ENCODE measurements at regions not wholly inside any gene's neighbourhood (a gene's known extent, or its start where the extent isn't known, plus 50 kb on each side); places are given as distances from the start of the nearest gene placed in this dataset.

DNA sequence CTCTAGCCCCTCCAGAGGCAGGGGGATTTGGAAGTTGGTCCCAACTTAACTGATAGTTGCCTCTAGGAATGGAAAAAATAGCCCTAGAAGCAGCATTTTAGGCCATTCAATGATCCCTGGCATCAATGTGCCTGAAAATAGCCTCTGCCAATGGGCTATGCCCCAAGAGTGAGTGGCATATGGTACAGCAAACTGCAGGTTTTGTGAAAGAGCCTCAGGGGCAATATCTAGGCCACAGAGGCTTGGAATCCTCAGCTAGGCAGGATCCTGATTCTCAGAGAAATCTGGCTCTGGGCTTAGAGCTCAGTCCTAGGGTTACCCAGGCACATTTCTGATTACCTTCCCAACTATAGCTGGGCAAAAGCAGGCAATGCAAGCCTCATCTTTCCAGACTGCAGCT is 104.4 kb upstream of the MOCS1 start:
- Mint-ChIP-seq H3K36me3 (ENCODE audit: low read depth) (no peaks in the 10 kb centered on the region), H3K4me3 (no peak overlapping the region), H3K27ac (no peak overlapping the region), H3K4me1 (no peaks in the 10 kb centered on the region), H3K27me3 (no peaks in the 10 kb centered on the region)
- no peak for DNase-seq
- no peak for ATAC-seq
- H3K9me3 ChIP-seq (ENCODE audit: control insufficient read depth, low read length, poor library complexity, severe bottlenecking): no peaks in the 10 kb centered on the region

DNA sequence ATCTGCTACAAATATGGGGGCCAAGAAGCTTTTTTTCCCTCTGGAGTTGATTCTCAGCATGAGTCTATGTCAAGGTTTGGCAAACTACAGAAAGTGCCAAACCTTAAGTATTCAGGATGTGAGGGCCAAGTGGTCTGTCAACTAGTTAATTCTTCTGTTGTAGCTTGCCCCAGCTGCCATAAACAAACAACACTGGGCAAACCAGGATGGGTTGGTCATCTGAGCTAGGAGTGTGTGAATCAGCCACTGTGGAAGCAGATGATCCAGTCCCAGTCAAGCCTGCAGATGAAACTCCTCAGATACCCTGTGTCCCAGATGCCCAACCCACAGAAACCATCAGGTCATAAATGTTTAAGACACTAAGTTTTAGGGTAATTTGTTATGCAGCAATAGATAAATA is 103.0 kb upstream of the MOCS1 start:
- no peaks in the 10 kb centered on the region for H3K27me3 Mint-ChIP-seq
- no peaks in the 10 kb centered on the region for H3K4me1 Mint-ChIP-seq
- no peaks in the 10 kb centered on the region for H3K36me3 Mint-ChIP-seq (ENCODE audit: low read depth)
- H3K4me3 Mint-ChIP-seq: no peak overlapping the region
- no peak overlapping the region for H3K27ac Mint-ChIP-seq
- H3K9me3 ChIP-seq (ENCODE audit: control insufficient read depth, low read length, poor library complexity, severe bottlenecking): no peaks in the 10 kb centered on the region
- no peak for ATAC-seq
- no peak for DNase-seq

DNA sequence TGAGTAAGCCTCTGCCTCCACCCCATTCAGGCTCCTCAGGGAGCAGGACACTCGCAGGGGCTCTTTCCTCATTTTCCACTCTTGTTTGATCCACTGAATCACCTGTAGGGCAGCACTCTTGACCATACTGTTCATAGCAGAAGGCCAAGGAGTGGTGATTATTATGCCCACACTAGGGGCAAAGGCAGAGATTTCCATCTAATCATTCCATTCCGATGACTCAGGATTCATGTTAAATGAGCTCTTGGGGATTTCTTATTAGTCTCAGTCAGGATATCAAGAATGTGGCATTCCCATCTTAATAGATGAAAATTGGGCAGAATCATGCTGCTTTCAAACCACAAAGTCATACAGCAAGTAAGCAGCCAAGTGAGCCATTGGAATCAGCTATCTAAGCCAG is 101.9 kb upstream of the MOCS1 start:
- no peaks in the 10 kb centered on the region for H3K9me3 ChIP-seq (ENCODE audit: control insufficient read depth, low read length, poor library complexity, severe bottlenecking)
- no peak for DNase-seq
- Mint-ChIP-seq H3K27me3 (no peaks in the 10 kb centered on the region), H3K36me3 (ENCODE audit: low read depth) (no peaks in the 10 kb centered on the region), H3K4me3 (no peak overlapping the region), H3K4me1 (no peaks in the 10 kb centered on the region), H3K27ac (no peak overlapping the region)
- no peak for ATAC-seq

DNA sequence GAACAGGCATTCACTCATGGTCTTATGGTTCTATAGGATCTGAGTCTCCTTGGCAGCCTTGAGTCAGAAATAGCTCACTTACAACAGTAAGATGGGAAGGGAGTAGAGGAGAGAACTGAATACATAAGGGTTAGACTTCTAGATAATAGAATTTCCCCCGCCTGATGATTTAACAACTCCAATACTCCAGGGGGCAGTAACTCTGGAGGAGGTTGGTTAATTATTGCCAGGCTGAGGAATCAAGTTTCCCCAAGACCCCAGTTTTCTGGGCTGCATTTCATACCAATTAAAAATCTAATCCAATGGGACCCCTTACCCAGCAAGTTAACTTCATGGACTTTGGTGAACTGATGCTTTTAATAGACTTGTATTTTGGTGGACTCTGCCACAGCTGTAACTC is 94.2 kb upstream of the MOCS1 start:
- Mint-ChIP-seq H3K4me1 (no peaks in the 10 kb centered on the region), H3K4me3 (no peak overlapping the region), H3K36me3 (ENCODE audit: low read depth) (no peaks in the 10 kb centered on the region), H3K27me3 (peaks cover 8% of the 10 kb centered on the region), H3K27ac (no peak overlapping the region)
- ATAC-seq (no peak), DNase-seq (no peak)
- no peaks in the 10 kb centered on the region for H3K9me3 ChIP-seq (ENCODE audit: control insufficient read depth, low read length, poor library complexity, severe bottlenecking)

DNA sequence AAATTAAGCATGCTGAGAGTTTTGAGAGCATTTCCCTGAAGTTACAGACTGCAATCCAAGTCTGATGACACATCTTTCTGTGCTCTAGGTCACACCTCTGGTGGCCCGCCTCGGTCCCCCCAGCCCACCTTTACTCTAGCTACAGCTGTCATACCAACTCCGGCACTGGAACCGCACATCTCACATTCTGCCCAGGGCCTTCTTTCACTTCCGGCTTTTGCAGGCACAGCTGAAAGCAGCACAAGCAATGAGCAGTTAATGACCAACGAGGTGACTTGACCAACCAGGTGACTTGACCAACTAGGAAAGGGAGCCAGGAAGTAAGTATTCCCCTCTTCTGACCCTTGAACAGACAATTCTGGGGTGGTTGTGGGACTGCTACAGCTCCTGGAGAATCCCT is 88.6 kb upstream of the MOCS1 start:
- peaks cover 12% of the 10 kb centered on the region for H3K27me3 Mint-ChIP-seq

DNA sequence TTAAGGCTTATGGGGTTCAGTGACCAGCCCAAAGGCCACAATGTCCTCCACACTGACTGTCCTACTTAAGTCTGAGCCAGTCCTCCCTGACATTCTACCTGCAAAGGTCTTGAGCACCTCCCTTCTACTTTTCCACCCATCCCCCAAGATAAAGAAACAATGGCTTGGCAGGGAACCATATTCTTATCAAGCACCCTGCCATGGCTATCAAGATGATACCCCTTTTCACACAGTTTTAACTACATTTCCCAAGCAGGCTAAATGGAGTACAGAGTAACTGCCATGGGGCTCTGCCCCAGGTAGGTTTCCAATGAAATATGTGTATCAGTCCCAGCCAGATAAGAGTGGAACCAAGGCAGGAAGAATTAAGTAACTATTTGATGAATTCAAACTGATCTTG is 85.9 kb upstream of the MOCS1 start:
- Mint-ChIP-seq H3K27ac (no peak overlapping the region), H3K27me3 (peaks cover 12% of the 10 kb centered on the region), H3K4me3 (no peak overlapping the region), H3K36me3 (ENCODE audit: low read depth) (no peaks in the 10 kb centered on the region), H3K4me1 (no peaks in the 10 kb centered on the region)
- H3K9me3 ChIP-seq (ENCODE audit: control insufficient read depth, low read length, poor library complexity, severe bottlenecking): peaks cover 3% of the 10 kb centered on the region
- no peak for ATAC-seq
- no peak for DNase-seq

More for the DNA sequence above, 88.6 kb upstream of the MOCS1 start:
- ATAC-seq: no peak
- Mint-ChIP-seq H3K27ac (no peak overlapping the region), H3K36me3 (ENCODE audit: low read depth) (no peaks in the 10 kb centered on the region), H3K4me1 (no peaks in the 10 kb centered on the region), H3K4me3 (no peak overlapping the region)
- H3K9me3 ChIP-seq (ENCODE audit: control insufficient read depth, low read length, poor library complexity, severe bottlenecking): peaks cover 3% of the 10 kb centered on the region
- DNase-seq: no peak

DNA sequence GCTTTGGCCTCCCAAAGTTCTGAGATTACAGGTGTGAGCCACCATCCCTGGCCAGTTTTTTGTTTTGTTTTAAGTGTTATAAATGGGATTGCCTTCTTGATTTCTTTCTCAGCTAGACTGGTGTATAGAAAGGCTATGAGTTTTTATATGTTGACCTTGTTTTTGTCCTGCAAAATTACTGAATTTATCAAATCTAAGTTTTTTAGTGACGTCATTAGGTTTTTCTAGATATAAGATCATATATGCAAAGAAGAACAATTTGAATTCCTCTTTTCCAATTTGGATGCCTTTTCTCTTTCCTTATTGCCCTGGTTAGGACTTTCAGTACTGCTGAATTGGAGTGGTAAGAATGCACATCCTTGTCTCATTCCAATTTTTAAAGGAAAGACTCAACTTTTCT is 81.3 kb upstream of the MOCS1 start:
- Mint-ChIP-seq H3K27me3 (peaks cover 9% of the 10 kb centered on the region), H3K4me3 (no peak overlapping the region), H3K36me3 (ENCODE audit: low read depth) (no peaks in the 10 kb centered on the region), H3K27ac (no peak overlapping the region), H3K4me1 (no peaks in the 10 kb centered on the region)
- peaks cover 3% of the 10 kb centered on the region for H3K9me3 ChIP-seq (ENCODE audit: control insufficient read depth, low read length, poor library complexity, severe bottlenecking)
- DNase-seq (no peak), ATAC-seq (no peak)

DNA sequence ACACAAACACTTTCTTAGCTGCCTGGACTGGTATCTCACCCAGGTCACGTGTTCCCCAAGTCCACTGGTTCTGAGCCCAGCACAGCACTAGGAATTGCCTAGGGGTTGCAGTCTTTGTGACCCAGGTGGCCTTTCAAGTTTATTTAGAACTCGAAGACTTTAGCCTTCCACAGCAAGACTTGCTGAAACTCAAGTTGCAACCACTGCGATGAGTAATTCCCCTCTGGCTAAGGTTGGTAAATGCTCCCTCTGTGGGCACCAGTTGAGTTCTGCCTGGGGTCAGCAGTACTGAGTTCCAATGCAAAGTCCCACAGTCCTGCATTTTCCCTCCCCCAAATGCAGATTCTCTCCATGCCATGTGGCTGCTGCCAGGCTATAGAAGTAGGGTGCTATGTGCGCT is 77.6 kb upstream of the MOCS1 start:
- no peaks in the 10 kb centered on the region for H3K9me3 ChIP-seq (ENCODE audit: control insufficient read depth, low read length, poor library complexity, severe bottlenecking)
- no peaks in the 10 kb centered on the region for H3K4me1 Mint-ChIP-seq
- no peak overlapping the region for H3K4me3 Mint-ChIP-seq
- ATAC-seq (no peak), DNase-seq (no peak)
- no peaks in the 10 kb centered on the region for H3K36me3 Mint-ChIP-seq (ENCODE audit: low read depth)
- peaks cover 9% of the 10 kb centered on the region for H3K27me3 Mint-ChIP-seq
- no peak overlapping the region for H3K27ac Mint-ChIP-seq

DNA sequence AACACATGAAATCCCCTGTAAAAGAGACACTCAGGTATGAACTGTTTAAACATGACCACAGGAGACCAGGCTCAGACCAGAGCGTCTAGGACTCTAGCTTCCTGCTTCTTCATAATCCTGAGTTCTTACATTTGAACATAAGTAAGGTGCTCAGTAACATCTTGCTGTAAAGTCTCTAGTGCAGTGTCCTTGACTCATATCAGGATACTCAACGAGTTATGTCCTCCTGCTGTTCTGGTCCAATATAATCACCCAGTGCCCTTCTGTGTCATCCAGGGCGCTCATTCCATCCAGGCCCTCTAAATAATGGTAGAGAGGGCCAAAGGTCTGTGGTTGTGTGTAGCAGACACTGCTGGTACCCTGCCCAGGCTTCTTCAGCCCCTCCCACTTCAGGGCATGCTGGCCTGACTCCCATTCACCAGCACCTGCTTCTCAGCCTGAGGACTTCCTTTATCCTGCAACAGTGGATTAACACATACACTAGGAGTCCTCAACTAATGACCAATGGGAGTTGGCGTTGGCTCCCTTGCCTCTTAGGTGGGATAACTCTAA is 66.8 kb upstream of the MOCS1 start:
- ATAC-seq (no peak), DNase-seq (no peak)
- Mint-ChIP-seq H3K27ac (no peak overlapping the region), H3K4me3 (no peak overlapping the region), H3K4me1 (no peaks in the 10 kb centered on the region), H3K36me3 (ENCODE audit: low read depth) (no peaks in the 10 kb centered on the region), H3K27me3 (no peaks in the 10 kb centered on the region)
- no peaks in the 10 kb centered on the region for H3K9me3 ChIP-seq (ENCODE audit: control insufficient read depth, low read length, poor library complexity, severe bottlenecking)

DNA sequence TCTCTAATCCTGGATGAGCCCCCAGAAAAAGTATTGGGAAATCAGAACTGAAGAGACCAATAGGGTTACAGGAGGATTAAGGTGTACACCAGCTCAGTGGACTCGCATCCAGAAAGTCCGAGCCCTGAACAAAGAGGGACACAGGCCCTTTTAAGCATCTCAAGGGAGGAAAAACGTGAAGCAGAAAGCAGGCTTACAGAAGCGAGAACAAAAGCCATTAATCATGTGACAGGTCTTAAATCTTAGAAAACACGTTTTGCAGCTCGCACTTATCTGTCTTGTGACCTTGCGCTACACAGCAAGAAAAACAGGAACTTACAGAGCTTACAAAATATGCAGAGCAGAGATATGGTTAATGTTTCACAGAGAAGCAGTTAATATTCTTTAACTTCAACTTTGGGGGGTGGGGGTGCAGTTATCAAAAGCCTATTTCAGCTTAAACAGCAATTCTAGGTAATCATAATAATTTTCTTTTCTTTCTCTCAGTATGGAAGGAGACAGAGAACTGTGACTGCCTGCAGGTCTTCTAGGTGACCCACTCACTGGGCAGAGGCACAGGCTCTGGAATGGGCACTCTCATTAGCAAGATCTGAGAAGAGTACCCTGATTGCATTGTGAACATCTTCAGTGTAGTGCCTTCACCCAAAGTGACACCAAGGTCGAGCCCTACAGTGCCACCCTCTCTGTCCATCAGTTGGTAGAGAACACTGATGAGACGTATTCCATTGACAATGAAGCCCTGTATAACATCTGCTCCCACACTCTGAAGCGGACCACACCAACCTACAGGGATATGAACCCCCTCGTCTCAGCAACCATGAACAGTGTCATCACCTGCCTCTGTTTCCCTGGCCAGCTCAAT is 65.0 kb upstream of the MOCS1 start:
- no peaks in the 10 kb centered on the region for H3K36me3 Mint-ChIP-seq (ENCODE audit: low read depth)
- H3K27me3 Mint-ChIP-seq: no peaks in the 10 kb centered on the region
- no peak overlapping the region for H3K4me3 Mint-ChIP-seq
- H3K27ac Mint-ChIP-seq: no peak overlapping the region
- no peaks in the 10 kb centered on the region for H3K4me1 Mint-ChIP-seq
- no peaks in the 10 kb centered on the region for H3K9me3 ChIP-seq (ENCODE audit: control insufficient read depth, low read length, poor library complexity, severe bottlenecking)
- ATAC-seq (no peak), DNase-seq (no peak)

DNA sequence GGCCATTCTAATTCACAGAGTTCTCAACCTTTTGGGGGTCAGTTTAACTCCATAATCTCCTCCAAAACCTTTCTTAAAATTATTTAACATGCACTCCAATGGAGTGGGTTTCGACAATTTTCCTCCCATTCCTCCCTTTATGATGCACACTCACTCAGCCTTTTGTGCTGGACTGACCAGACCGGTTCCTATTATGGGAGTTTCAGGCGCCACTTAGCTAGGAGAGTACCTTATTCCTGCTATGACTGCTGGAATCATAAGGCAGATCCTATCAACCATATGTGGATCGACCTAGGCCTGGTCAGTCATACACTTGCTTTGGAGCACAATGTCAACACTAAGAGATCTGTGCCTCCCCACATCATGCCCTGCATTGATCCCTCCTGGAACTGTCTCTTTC is 63.9 kb upstream of the MOCS1 start:
- Mint-ChIP-seq H3K4me3 (no peak overlapping the region), H3K36me3 (ENCODE audit: low read depth) (no peaks in the 10 kb centered on the region), H3K27ac (no peak overlapping the region), H3K4me1 (no peaks in the 10 kb centered on the region), H3K27me3 (no peaks in the 10 kb centered on the region)
- no peak for ATAC-seq
- no peak for DNase-seq
- no peaks in the 10 kb centered on the region for H3K9me3 ChIP-seq (ENCODE audit: control insufficient read depth, low read length, poor library complexity, severe bottlenecking)

DNA sequence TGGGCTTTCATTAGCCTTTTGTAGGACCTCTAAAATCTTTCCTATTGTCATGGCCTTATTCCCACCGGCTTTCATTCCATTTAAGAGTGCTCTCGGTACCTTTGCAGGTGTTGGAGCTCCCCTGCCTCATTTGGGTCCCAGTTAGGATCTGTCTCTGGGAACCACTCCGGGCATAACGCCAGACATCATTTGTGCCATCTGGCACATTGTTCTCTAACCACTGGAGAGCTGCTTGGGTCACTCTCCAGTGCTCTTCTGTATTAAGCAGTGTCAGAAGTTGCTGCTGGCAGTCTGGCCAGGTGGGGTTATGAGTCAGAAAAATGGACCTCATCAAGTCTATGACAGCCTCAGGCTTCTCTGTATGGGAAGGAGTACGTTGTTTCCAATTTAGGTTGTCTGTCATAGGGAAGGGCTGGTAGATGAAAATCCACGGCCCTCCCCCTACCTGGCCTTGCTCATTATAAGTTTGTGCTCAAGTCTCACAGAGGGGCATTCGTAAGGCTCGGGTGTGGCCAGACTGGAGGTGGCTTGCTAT is 62.9 kb upstream of the MOCS1 start:
- DNase-seq (no peak), ATAC-seq (no peak)
- H3K9me3 ChIP-seq (ENCODE audit: control insufficient read depth, low read length, poor library complexity, severe bottlenecking): no peaks in the 10 kb centered on the region
- no peaks in the 10 kb centered on the region for H3K27me3 Mint-ChIP-seq
- H3K4me3 Mint-ChIP-seq: no peak overlapping the region
- H3K36me3 Mint-ChIP-seq (ENCODE audit: low read depth): no peaks in the 10 kb centered on the region
- H3K4me1 Mint-ChIP-seq: no peaks in the 10 kb centered on the region
- H3K27ac Mint-ChIP-seq: no peak overlapping the region

DNA sequence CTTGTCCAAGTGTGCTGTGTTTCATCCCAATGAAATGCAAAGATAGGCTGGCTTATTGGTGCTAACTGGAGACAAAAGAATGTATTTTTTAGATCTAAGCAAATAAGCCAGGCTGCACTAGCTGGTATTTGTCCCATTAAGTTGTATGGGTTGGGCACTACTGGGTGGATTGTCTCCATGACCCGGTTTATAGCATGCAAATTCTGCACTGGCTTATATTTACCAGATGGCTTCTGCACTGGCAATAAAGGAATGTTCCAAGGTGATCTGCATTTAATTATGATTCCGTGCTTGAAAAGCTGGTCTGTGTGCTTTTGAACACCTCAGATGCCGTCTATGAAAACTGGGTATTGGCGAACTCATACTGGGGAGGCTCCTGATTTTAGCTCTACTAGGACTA is 61.4 kb upstream of the MOCS1 start:
- H3K27me3 Mint-ChIP-seq: no peaks in the 10 kb centered on the region
- H3K27ac Mint-ChIP-seq: no peak overlapping the region
- H3K9me3 ChIP-seq (ENCODE audit: control insufficient read depth, low read length, poor library complexity, severe bottlenecking): no peaks in the 10 kb centered on the region
- H3K4me1 Mint-ChIP-seq: no peaks in the 10 kb centered on the region
- ATAC-seq (no peak), DNase-seq (no peak)
- H3K4me3 Mint-ChIP-seq: no peak overlapping the region
- no peaks in the 10 kb centered on the region for H3K36me3 Mint-ChIP-seq (ENCODE audit: low read depth)

All from T-helper 17 cell (primary cell).